GM21737 (cell line): ENCODE measurements at regions not wholly inside any gene's neighbourhood (a gene's known extent, or its start where the extent isn't known, plus 50 kb on each side); places are given as distances from the start of the nearest gene placed in this dataset.

Experiments used
- ATAC-seq: cut with Tn5 transposase; IDR thresholded peaks from one replicate; pipeline ENCODE4 v1.9.1; 2021; ENCODE audit warnings: mild to moderate bottlenecking, moderate library complexity; ENCODE audit not compliant: unreplicated experiment

DNA sequence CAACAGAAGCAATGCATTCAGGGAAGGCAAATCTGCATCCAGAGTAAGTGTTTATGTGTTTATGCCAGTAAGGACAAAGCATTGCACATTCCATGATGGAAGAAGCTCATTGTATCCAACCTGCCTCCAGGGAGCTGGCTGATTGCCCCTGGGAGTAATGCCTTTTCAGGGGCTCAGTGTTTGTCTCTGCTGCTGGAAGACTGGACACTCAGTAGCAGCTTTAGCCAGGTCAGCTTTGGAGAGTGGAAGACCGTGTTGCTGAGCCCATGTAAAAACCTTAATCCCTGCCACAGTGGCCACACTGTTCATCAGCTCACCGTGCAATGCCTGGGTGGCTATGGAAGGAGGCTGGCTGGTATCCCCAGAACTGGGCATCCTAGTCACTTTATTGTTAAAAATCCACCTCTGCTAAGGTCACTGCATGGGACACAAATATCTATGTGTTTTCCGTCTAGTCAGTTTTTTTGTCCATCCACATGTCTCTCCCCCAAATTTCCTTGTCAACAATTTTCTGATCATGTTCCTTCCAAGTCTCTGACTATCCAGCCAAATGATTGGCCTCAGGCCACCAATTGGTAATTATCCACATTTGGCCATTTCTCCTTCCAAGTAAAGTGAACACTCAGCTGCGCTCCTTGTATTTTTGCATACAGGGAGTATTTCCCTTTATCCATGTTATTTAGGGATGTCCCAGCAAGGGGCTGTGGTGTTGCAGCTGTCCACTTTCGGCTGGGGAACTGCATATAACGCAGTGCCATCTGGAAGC, 2044.5 kb upstream of the AGA start:
- ATAC-seq, result no peak

DNA sequence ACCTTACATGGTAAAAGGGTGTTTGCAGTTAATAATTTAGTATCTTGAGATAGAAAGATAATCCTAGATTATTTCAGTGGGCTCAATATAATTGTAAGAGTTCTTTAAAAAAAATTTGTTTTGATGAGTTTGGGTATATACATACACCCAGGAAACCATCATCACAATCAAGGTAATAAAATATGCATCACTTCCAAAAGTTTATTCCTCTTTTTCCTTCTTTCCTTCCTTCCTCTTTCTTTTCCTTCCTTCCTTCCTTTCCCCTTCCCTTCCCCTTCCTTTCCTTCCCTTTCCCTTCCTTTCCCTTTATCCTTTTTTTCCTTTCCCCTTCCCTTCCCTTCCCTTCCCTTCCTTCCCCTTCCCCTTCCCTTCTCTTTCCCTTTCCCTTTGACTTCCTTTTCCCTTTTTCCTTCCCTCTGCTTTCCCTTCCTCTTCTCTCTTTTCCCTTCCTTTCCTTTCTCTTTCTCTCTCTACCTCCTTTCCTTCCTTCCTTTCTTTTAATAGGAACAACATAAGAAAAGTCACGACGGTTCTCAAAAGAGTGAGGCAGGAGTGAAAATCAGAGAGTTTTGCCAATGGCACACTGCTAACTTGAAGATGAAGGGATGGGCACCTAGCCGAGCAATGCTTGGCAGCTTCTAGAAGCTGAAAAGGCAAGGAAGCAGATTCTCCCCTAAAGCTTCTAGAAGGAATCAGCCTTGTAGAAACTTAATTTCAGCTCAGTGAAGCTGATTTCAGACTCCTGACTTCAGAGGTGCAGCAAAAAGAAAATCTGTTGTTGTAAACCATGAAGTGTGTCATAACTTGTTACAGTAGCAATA, 2050.2 kb upstream of the AGA start:
- no peak for ATAC-seq

DNA sequence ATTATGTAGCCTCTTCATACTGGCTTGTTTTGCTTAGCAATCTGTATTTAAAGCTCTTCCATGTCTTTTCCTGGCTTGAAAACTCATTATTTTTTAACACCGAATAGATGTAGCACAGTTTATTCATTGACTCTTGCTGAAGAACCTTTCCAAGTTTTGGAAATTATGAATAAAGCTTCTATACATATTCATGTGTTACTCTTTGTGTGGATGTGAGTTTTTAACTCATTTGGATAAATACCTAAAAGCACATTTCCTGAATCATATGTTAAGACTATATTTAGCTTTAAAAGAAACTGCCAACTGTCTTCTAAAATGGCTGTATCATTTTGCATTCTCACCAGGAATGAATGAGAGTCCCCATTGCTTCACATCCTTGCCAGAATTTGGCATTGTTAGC, 2061.7 kb upstream of the AGA start:
- no peak for ATAC-seq

DNA sequence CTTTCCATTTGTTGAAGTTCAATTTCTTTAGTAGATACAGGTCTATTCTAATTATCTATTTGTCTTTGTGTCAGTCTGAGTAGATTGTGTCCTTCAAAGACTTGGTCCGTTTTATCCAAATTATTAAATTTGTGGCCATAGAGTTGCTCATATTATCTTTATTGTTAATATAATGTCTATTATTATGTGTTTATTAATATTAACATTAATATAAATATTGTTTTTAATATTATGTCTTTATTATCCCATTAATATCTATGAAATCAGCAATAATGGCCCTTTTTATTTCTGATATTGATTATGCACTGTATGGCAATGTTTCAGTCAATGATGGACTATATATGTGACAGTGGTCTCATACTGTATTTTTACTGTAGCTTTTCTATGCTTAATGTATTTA, 2067.3 kb upstream of the AGA start:
- ATAC-seq, result no peak

DNA sequence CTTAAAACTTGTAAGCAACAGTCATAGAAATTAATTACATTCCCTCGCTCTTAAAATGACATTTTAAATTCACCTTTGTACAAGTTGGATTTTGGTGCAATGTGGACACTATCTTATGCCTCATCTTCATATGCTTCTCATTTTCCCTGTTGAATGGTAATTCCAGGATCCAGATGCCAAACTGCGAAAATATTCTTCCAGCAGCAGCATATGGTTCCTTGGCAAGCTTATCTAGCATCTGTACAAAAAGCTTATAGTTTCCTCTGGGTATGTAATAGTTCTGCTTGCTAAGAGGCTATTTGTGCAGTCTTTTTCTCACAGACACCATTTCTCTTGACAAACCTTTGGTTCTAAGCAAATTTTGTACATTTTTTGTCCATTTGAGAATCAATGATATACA, 2079.7 kb upstream of the AGA start:
- ATAC-seq, result no peak

DNA sequence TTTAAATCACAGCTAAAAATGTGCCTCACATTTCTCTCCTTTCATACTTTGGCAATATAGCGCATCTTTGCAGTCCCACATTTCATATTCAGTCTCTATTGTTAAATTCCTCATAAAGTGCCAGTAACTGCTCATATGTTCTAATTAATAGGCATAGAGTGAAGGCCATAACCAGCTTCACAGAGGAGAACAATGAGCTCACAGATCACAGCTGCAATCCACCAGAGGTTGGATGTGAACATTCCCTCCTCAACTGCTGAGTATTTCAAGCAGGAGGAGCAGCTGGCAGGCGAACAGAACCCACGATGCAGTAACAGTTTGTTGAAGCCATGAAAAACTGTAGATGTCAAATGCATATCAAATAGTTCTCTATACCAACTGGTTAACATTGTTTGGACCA, 2088.7 kb upstream of the AGA start:
- no peak for ATAC-seq

DNA sequence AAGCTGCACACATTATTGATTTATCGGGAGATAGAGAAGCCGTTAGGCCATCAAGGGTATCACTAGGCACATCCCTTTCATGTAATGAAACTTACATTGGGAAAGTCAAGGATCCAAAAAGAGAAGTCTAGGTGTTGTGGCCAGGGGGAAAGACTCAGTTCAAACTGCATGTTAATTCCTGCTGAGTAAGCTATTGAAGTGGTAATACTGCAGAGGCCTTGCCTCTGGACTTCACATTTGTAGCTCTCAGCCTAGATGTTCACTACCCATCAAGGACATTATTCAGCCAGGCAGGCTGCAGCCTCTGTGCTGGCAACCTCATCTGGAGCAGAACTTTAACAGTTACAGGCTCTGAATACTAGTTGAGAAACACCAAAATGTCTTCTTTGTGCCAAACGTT, 2094.5 kb upstream of the AGA start:
- ATAC-seq, result no peak

DNA sequence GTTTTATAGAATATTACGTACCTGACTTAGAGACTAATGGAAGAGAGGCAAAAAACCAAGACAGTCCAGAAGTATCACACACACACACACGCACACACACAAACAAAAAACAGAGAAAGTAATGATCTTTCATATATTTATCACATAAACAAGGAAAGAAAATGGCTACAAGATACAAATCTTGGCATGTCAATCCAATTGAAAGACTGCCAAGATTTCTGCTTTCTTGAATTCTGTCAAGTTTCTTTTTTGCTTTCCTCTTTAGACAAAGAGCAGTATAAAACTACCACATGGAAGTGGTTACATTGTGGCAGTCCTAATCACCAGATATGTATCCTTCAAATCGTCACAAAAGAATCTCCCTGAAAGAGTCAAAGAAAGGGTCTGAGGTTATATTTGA, 2097.4 kb upstream of the AGA start:
- ATAC-seq, result no peak

DNA sequence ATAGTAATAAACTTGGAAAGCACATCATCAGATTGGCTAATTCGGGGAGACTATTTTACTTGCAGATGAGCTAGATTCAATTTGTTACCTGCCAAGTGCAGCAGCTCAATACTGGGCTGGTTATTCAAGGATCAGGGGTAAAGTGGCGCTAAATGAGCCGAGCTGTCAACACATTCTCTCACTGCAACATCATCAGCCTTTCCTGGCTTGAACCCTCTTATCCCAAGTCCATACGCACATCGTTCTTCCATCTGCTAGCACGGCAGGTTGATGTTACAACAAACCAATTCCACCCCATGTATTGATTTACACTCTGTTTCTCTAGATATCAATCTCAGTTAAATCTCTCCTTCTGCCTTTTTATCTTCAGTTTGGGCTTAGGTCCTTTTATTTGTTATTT, 2101.5 kb upstream of the AGA start:
- ATAC-seq, result no peak

DNA sequence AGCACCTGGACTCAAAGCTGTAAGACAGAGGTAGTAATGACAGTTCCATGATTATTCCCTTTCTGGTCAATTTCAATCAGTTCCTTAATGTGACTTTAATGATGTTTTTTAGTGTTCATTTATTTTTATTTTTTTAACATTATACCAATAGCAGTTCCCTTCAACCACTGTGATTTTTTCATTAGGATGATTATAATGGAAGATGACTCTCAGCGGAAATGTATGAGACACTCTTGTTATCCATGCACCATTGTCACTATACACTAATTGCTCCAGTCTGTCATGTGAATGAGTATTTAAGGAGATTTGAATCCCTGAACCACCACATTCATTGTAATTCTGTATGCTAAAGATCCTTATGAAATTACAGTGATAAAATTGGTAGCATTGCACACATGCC, 2102.3 kb upstream of the AGA start:
- no peak for ATAC-seq

DNA sequence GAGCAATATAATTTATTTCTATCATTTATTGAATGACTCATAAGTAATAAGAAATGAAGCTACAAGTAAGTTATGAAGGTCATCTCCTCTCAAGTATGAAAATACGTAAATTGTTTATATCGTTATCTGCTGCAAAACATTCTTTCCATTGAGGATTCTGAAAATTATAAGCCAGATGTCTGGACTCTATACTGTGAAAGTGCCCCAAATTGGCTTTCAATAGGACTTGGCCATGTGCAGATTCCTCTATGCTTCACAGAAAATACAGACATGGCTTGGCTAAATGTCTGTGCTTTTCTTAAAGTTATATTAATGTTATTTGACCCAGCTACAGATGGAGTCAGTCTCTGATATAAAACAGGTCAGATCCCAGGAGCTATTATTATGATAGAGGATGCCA, 2109.9 kb upstream of the AGA start:
- no peak for ATAC-seq

DNA sequence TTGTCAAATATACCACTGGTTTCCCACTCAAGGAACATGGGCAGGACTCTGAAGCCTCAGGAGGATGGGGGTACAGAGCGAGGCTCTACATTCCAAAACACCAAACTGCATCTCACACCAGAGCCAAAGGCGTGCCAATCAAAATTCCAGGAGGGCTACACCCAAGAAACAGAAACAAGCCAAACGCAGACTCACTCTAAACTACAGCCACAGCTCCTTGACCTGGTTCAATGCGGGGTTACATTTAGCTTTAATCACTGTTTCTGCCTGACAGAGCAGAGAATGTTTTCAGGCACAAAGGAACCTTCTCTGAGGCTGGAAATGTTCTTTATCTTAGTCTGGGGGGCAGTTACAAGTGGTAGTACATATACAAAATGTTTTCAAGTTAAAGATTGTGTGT, 2121.5 kb upstream of the AGA start:
- ATAC-seq, result no peak

DNA sequence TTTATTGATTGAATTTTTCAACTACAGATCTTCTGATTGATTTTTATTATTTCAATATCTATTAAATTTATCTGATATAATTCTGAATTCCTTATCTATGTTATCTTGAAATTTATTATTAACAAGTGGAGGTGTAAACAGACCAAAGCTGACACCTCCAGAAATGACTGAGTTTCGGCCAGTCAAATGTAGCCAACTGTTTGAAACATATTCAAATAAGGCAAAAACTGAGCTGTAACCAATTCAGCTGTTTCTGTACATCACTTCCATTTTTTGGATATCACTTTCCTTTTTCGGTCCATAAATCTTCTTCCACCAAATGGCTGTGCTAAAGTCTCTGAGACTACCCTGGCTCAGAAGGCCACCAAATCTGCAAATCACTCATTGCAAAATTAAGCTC, 2127.3 kb upstream of the AGA start:
- ATAC-seq, result no peak

DNA sequence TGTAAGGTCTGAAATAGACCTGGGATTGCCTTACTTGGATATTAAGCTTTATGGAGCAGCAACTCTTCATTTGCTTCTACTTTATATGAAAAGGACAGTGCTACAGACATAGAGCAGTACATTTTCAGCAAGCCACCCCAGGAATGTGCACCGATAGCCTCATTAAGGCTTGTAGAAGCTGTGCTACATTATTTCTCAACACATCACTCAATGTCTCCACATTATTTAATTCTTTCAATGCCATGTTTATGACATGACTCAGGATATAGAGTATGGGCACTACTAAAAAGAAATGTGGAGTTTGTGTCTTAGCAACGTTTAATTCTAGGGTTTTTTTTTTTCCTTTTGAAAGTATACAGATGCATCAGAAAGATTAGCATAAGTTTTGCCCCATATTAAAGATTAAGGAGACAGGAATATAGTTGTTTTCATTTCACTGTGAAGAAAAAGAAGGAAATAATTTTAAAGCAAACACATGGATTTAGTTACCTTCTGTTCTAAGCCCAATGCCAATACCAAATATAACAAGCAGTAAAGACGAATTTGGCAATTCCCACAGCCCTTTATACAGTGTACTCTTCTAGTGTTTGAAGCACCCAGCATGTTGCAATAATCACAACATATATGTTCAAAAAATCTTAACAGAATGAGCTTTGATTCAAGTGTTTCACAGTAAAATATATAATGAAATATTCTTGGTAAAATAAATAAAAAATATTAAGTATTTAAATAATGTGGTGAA, 2140.1 kb upstream of the AGA start:
- no peak for ATAC-seq

DNA sequence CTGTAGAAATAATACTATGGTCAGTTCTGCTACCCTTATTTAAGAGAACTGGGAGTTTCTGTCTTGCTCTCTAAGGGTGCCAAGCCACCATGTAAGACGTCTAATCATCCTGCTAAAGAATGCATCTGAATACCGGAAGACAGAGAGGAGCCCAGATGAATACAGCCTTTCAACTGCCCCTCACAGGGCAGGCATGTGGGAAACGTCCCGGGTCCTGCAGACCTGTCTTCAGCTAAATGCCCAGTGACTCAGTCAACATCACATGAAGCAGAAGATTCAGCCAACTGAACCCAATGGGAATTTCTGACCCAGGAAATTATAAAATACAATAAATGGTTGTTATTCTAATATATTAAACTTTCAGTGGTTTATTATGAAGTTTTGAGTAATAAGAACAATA, 2141.0 kb upstream of the AGA start:
- ATAC-seq, result no peak

DNA sequence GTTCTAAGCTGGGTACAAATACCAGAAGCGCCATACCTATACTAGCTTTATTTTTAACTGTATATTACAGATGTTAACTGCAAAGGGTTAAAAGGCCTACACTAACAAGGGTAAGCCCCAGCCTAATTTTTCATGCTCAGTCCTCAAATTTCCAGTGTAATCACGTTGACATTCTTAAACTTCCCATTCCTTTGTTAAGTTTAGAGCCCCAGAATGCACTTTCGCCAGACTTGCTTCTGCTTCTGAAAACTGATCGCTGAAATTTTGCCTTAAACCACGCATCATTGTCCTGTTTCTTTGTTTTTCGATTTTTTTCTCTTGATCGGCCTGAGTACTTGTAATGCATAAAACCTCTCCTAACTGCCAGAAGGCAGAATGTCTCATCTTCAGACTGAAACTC, 2141.9 kb upstream of the AGA start:
- no peak for ATAC-seq

DNA sequence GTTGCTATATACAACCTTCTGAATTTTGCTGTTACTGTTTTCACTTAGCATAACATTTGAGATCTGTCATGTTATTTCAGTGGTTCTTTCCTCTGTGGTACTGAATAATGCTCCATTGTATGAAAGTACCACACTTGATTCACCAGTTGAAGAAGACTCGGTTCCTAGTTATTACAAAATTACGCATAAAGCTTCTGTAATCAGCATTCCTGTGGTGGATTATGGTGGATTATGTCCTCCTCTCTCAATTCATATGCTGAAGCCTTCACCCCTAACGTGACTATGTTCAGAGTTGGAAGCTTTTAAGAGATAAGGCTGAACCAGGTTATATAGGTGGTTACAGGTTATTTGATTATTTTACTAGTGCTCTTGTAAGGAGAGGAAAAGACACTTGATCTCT, 2143.5 kb upstream of the AGA start:
- no peak for ATAC-seq

DNA sequence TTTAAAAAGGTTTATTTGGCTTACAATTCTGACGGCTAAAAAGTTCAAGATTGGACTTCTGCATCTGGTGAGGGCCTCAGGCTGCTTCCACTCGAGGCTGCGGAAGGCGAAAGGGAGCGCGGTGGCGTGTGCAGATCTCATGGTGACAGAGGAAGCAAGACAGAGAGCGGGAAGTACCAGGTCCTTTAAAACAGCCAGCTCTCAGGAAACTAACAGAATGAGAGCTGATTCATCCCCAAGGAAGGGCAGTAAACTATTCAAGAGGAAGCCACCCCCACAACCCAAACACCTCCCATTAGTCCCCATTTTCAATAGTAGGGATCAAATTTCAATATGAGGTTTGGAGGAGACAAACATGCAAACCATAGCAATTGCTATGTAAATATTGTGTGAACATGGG, 2144.2 kb upstream of the AGA start:
- no peak for ATAC-seq

DNA sequence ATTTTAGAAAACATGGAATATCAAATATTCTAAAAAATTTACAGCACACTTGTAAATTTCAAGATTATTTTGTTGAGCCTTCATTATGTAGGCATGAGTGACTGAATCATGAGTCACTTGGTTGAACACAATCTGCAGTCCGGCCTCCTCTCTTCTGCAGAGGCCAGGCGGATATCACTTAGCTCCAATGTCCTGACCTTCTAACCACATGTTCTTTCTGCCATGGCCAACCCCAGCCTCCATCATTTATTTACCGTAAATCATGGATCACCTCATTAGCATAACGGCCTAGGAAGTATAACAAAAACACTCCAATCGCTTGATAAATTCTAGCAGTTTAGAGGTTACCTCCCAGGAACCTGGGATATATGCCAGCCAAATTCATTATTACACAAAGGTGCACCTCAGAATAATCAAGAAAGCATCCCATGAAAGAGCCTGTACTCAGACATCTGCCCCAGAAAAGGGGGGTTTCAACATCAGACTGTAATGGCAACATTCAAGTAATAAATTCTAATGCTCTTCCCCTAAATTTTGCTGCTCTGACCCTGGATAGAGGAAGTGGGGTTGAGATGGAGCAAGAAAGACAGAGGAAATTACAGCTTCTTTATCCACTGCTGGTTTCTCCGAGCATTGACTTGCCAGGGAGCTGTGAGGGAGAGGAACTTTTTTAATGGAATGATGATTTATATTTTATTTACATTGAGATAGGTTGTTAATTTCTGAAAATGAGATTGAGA, 2153.6 kb upstream of the AGA start:
- ATAC-seq, result no peak

DNA sequence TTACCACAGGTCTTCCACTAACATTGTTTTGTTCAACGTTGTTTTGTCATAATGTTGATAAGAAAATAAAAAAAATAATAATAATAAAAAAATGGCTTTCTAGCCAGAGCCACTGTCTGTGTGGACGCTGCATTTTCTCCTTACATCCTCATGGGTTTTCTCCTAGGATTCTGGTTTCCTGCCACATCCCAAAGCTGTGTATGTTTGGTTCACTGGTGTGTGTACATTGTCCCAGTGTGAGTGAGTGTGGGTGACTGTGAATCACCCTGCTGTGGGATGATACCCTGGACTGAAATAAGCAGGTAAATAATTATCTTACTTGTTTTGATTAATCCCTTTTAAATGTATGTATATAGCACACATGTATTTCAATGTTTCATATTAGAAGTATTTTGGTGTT, 2154.4 kb upstream of the AGA start:
- ATAC-seq, result no peak

DNA sequence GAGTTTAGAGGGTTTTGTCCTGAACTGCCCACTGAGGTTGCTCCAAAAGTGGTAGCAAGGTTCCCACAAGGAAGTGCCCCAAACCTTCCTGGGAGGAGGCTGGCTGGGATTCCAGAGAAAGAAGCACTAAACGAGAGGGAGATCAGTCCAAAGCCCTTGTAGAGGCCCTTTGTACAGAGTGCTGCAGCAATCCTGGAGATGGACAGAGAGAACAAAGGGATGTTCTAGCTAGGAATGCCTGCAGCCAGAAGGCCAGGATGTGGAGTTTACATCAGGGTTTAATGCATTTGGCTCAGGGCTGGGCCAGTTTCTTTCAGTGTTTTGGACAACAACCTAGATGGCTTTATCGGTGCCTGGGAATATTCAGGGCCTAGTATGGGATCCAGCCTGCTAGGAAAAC, 2155.1 kb upstream of the AGA start:
- ATAC-seq, result no peak
